Neuronal stem cell (in vitro differentiated cells): ENCODE measurements at regions not wholly inside any gene's neighbourhood (a gene's known extent, or its start where the extent isn't known, plus 50 kb on each side); places are given as distances from the start of the nearest gene placed in this dataset.

ENCODE experiments used
- DNase-seq: peaks from one replicate; pipeline ENCODE4 v3.0.0-alpha.2; 2013; ENCODE audit warnings: low spot score
- H2AFZ ChIP-seq: one replicate; pipeline ENCODE4 v1.6.1; 2013; ENCODE audit warnings: mild to moderate bottlenecking, low read length, inconsistent platforms
- H2AK5ac ChIP-seq: 2 replicates; pipeline ENCODE4 v1.6.1; 2013; ENCODE audit warnings: low read depth, mild to moderate bottlenecking, inconsistent platforms, low read length, moderate library complexity, mixed read lengths
- H2BK120ac ChIP-seq: 2 replicates; pipeline ENCODE4 v1.6.1; 2013; ENCODE audit warnings: low read depth, mild to moderate bottlenecking, inconsistent platforms, low read length, moderate library complexity, mixed read lengths
- H2BK12ac ChIP-seq: one replicate; pipeline ENCODE4 v1.6.1; 2013; ENCODE audit warnings: low read length, inconsistent platforms
- H2BK15ac ChIP-seq: 2 replicates; pipeline ENCODE4 v1.6.1; 2013; ENCODE audit warnings: mild to moderate bottlenecking, low read length, inconsistent platforms, mixed read lengths
- H2BK5ac ChIP-seq: one replicate; pipeline ENCODE4 v1.6.1; 2013; ENCODE audit warnings: inconsistent platforms, mild to moderate bottlenecking, low read length, moderate library complexity
- H3K14ac ChIP-seq: one replicate; pipeline ENCODE4 v1.6.1; 2013; ENCODE audit warnings: low read length, inconsistent platforms
- H3K18ac ChIP-seq: 2 replicates; pipeline ENCODE4 v1.6.1; 2013; ENCODE audit warnings: low read length, inconsistent platforms
- H3K23ac ChIP-seq: 2 replicates; pipeline ENCODE4 v1.6.1; 2013; ENCODE audit warnings: low read depth, mild to moderate bottlenecking, mixed read lengths, low read length, inconsistent platforms; ENCODE audit not compliant: poor library complexity
- H3K27ac ChIP-seq: replicated peaks from 3 replicates; pipeline ENCODE4 v1.5.1; 2013; ENCODE audit warnings: low read length, inconsistent platforms
- H3K27me3 ChIP-seq, 3 experiments: 2 replicates each; pipeline ENCODE4 v1.6.1; 2013; ENCODE audit warnings: low read length in 3 of 3, mild to moderate bottlenecking in 2 of 3, inconsistent platforms in 1 of 3, low read depth in 1 of 3, mixed read lengths in 1 of 3, moderate library complexity in 1 of 3; ENCODE audit not compliant: control insufficient read depth in 3 of 3, insufficient read depth in 3 of 3
- H3K36me3 ChIP-seq, 2 donors: replicated peaks in 1 of 2; 2 replicates each; pipeline ENCODE4 v1.6.1; 2013; ENCODE audit warnings: low read length in 2 of 2; ENCODE audit not compliant: control insufficient read depth in 2 of 2, insufficient read depth in 2 of 2
- H3K4ac ChIP-seq: 2 replicates; pipeline ENCODE4 v1.6.1; 2013; ENCODE audit warnings: inconsistent platforms, mild to moderate bottlenecking, low read length, moderate library complexity
- H3K4me1 ChIP-seq, 2 donors: 1 replicate in 1 of 2; 2 replicates in 1 of 2; pipeline ENCODE4 v1.6.1; 2013; ENCODE audit warnings: low read length in 2 of 2, low read depth in 1 of 2; ENCODE audit not compliant: control insufficient read depth in 2 of 2, insufficient read depth in 1 of 2
- H3K4me2 ChIP-seq: one replicate; pipeline ENCODE4 v1.6.1; 2013; ENCODE audit warnings: mild to moderate bottlenecking, low read length, inconsistent platforms; ENCODE audit not compliant: insufficient read depth, poor library complexity, severe bottlenecking
- H3K4me3 ChIP-seq, 2 donors: 2 replicates each; pipeline ENCODE4 v1.5.1; 2013; ENCODE audit warnings: low read length in 2 of 2, mild to moderate bottlenecking in 2 of 2, inconsistent platforms in 1 of 2, moderate library complexity in 1 of 2
- H3K79me1 ChIP-seq: one replicate; pipeline ENCODE4 v1.6.1; 2013; ENCODE audit warnings: low read depth, mild to moderate bottlenecking, inconsistent platforms, low read length, moderate library complexity
- H3K9ac ChIP-seq: one replicate; pipeline ENCODE4 v1.6.1; 2013; ENCODE audit warnings: mild to moderate bottlenecking, low read depth, low read length, inconsistent platforms; ENCODE audit not compliant: poor library complexity
- H3K9me3 ChIP-seq, 2 donors: replicated peaks in 1 of 2; 2 replicates each; pipeline versions ENCODE3 to v1.6.1; 2013; ENCODE audit warnings: low read length in 2 of 2, mild to moderate bottlenecking in 2 of 2, inconsistent platforms in 1 of 2, low read depth in 1 of 2, mixed read lengths in 1 of 2, moderate library complexity in 1 of 2; ENCODE audit not compliant: control insufficient read depth in 2 of 2, insufficient read depth in 1 of 2
- H4K8ac ChIP-seq: one replicate; pipeline ENCODE4 v1.6.1; 2013; ENCODE audit warnings: low read depth, mild to moderate bottlenecking, inconsistent platforms, low read length, moderate library complexity
- H4K91ac ChIP-seq: one replicate; pipeline ENCODE4 v1.6.1; 2013; ENCODE audit warnings: low read length, low read depth, mild to moderate bottlenecking, inconsistent platforms; ENCODE audit not compliant: poor library complexity
- WGBS, 2 donors: extraction: QIAGEN DNeasy Blood & Tissue Kit; methylation state at CpG; one replicate each; pipeline ENCODE4 v1.1.7; 2013; ENCODE audit warnings: missing lambda C conversion rate in 2 of 2, mixed read lengths in 1 of 2; ENCODE audit not compliant: insufficient read length in 2 of 2, insufficient replicate concordance in 1 of 2; ENCODE audit errors: extremely low coverage in 2 of 2; 5-methylcytosine and 5-hydroxymethylcytosine counted together

- no peak overlapping the region for H3K14ac ChIP-seq
- H4K91ac ChIP-seq: no peak overlapping the region
- WGBS, 2 donors: no CpG with 5 or more reads among the region's 6 CpGs
- DNase-seq: no peak
- H2BK15ac ChIP-seq: no peak overlapping the region
- H2BK5ac ChIP-seq: no peak overlapping the region
- H3K4me3 ChIP-seq: no peak overlapping the region
- no peak overlapping the region for H2BK120ac ChIP-seq
- H3K27ac ChIP-seq: no peak overlapping the region
- no peak overlapping the region for H3K23ac ChIP-seq
- no peak overlapping the region for H2AFZ ChIP-seq
- H2BK12ac ChIP-seq: no peak overlapping the region
- no peak overlapping the region for H3K4me2 ChIP-seq
- H3K4ac ChIP-seq: no peak overlapping the region
- no peak overlapping the region for H3K9ac ChIP-seq
- no peak overlapping the region for H3K18ac ChIP-seq
- peaks cover 1 to 8% of the 10 kb centered on the region in 2 donors for H3K9me3 ChIP-seq
- H2AK5ac ChIP-seq: no peak overlapping the region
- H3K36me3 ChIP-seq: no peaks in the 10 kb centered on the region
- H3K79me1 ChIP-seq: no peaks in the 10 kb centered on the region
- no peaks in the 10 kb centered on the region for H3K4me1 ChIP-seq
- no peaks in the 10 kb centered on the region for H3K27me3 ChIP-seq
- no peak overlapping the region for H4K8ac ChIP-seq
Measured at GRCh38 chr2:193590831-193591230, 1396.1 kb upstream of the TMEFF2 start.

- Histone ChIP-seq H3K4ac (no peak overlapping the region), H3K36me3 (no peaks in the 10 kb centered on the region), H2AK5ac (no peak overlapping the region), H3K23ac (no peak overlapping the region), H4K8ac (no peak overlapping the region), H3K14ac (no peak overlapping the region), H2BK5ac (no peak overlapping the region), H2BK120ac (no peak overlapping the region), H3K4me2 (no peak overlapping the region), H3K4me3 (no peak overlapping the region), H3K79me1 (no peaks in the 10 kb centered on the region), H2AFZ (no peak overlapping the region), H2BK12ac (no peak overlapping the region), H3K4me1 (no peaks in the 10 kb centered on the region), H3K18ac (no peak overlapping the region), H3K9me3 (no peaks in the 10 kb centered on the region), H2BK15ac (no peak overlapping the region), H3K27me3 (no peaks in the 10 kb centered on the region), H3K9ac (no peak overlapping the region), H4K91ac (no peak overlapping the region), H3K27ac (no peak overlapping the region)
- no peak for DNase-seq
- no CpG with 5 or more reads among the region's 1 CpG for WGBS, 2 donors
Measured at GRCh38 chr2:193584522-193584938, 1389.8 kb upstream of the TMEFF2 start.

GRCh38 chr2:193583638-193584400 is 1389.1 kb upstream of the TMEFF2 start:
- Histone ChIP-seq H3K4me3 (no peak overlapping the region), H3K4me1 (no peaks in the 10 kb centered on the region), H3K4me2 (no peak overlapping the region), H2BK5ac (no peak overlapping the region), H2AK5ac (no peak overlapping the region), H4K8ac (no peak overlapping the region), H2BK12ac (no peak overlapping the region), H3K18ac (no peak overlapping the region), H3K27me3 (no peaks in the 10 kb centered on the region), H3K9me3 (no peaks in the 10 kb centered on the region), H3K36me3 (no peaks in the 10 kb centered on the region), H3K14ac (no peak overlapping the region), H2BK120ac (no peak overlapping the region), H3K79me1 (no peaks in the 10 kb centered on the region), H4K91ac (no peak overlapping the region), H3K23ac (no peak overlapping the region), H3K9ac (no peak overlapping the region), H3K27ac (no peak overlapping the region), H3K4ac (no peak overlapping the region), H2AFZ (no peak overlapping the region), H2BK15ac (no peak overlapping the region)
- peak; percentile 24 for DNase-seq
- no CpG with 5 or more reads among the region's 9 CpGs for WGBS, 2 donors

- Histone ChIP-seq H3K27ac (no peak overlapping the region), H3K36me3 (no peaks in the 10 kb centered on the region), H3K18ac (no peak overlapping the region), H3K9me3 (peaks cover 0 to 6% of the 10 kb centered on the region in 2 donors), H2AK5ac (no peak overlapping the region), H3K4me1 (no peaks in the 10 kb centered on the region), H2BK5ac (no peak overlapping the region), H3K23ac (no peak overlapping the region), H3K4me3 (no peak overlapping the region), H4K8ac (no peak overlapping the region), H3K4ac (no peak overlapping the region), H3K27me3 (no peaks in the 10 kb centered on the region), H2AFZ (no peak overlapping the region), H4K91ac (no peak overlapping the region), H2BK120ac (no peak overlapping the region), H3K4me2 (no peak overlapping the region), H3K79me1 (no peaks in the 10 kb centered on the region), H2BK15ac (no peak overlapping the region), H3K14ac (no peak overlapping the region), H2BK12ac (no peak overlapping the region), H3K9ac (no peak overlapping the region)
- no peak for DNase-seq
- no CpG with 5 or more reads among the region's 1 CpG for WGBS, 2 donors
Measured at GRCh38 chr2:193581807-193582206, 1387.1 kb upstream of the TMEFF2 start.
